ENCODE measurements at regions not wholly inside any gene's neighbourhood (a gene's known extent, or its start where the extent isn't known, plus 50 kb on each side); places are given as distances from the start of the nearest gene placed in this dataset.

- no peak for DNase-seq
Observed at GRCh38 chr6:41404182-41404845, 68.9 kb downstream of the NCR2 start.

- peak; percentile 45 for DNase-seq
Observed at GRCh38 chr6:41405941-41406727, 70.7 kb downstream of the NCR2 start.

- DNase-seq = peak; percentile 45
Observed at GRCh38 chr6:41406728-41407489, 71.5 kb downstream of the NCR2 start.

- DNase-seq = peak; percentile 46
Observed at GRCh38 chr6:41408576-41408975, 73.2 kb downstream of the NCR2 start.

GRCh38 chr6:41408982-41409381 lies 73.6 kb downstream of the NCR2 start:
- no peak for DNase-seq

- DNase-seq = no peak
Observed at GRCh38 chr6:41409489-41409888, 74.1 kb downstream of the NCR2 start.

GRCh38 chr6:41411961-41412360 lies 76.6 kb downstream of the NCR2 start:
- DNase-seq = no peak

- no peak for DNase-seq
Observed at GRCh38 chr6:41413250-41413649, 77.8 kb downstream of the NCR2 start.

GRCh38 chr6:41416501-41416837 lies 81.1 kb downstream of the NCR2 start:
- DNase-seq = no peak

- no peak for DNase-seq
Observed at GRCh38 chr6:41418741-41419140, 83.3 kb downstream of the NCR2 start.

GRCh38 chr6:41419385-41419784 lies 84.0 kb downstream of the NCR2 start:
- no peak for DNase-seq

GRCh38 chr6:41420186-41420585 lies 84.8 kb downstream of the NCR2 start:
- DNase-seq = no peak

GRCh38 chr6:41422161-41422560 lies 86.8 kb downstream of the NCR2 start:
- no peak for DNase-seq

- DNase-seq = no peak
Observed at GRCh38 chr6:41423002-41423401, 87.6 kb downstream of the NCR2 start.

GRCh38 chr6:41424370-41425058 lies 89.1 kb downstream of the NCR2 start:
- DNase-seq = peak; percentile 81

GRCh38 chr6:41425511-41425910 lies 90.1 kb downstream of the NCR2 start:
- DNase-seq = no peak

- DNase-seq = no peak
Observed at GRCh38 chr6:41426438-41426851, 91.0 kb downstream of the NCR2 start.

- no peak for DNase-seq
Observed at GRCh38 chr6:41426888-41427641, 91.7 kb downstream of the NCR2 start.

GRCh38 chr6:41427642-41428335 lies 92.4 kb downstream of the NCR2 start:
- peak; percentile 69 for DNase-seq

GRCh38 chr6:41428336-41428995 lies 93.1 kb downstream of the NCR2 start:
- peak; percentile 86 for DNase-seq

GRCh38 chr6:41428996-41429421 lies 93.6 kb downstream of the NCR2 start:
- peak; percentile 69 for DNase-seq

Measured in hindlimb muscle (tissue), 1 donor.